Esophagus muscularis mucosa (tissue), 4 donors: ENCODE measurements at regions not wholly inside any gene's neighbourhood (a gene's known extent, or its start where the extent isn't known, plus 50 kb on each side); places are given as distances from the start of the nearest gene placed in this dataset.

Experiments
- EP300 ChIP-seq: sonication (generic); formaldehyde crosslinking; IDR thresholded peaks from one replicate; pipeline ENCODE4 v1.6.1; 2017; ENCODE audit warnings: antibody characterized with exemption
- POLR2A ChIP-seq: fragments of 450-650 bp; IDR thresholded peaks from one replicate; pipeline ENCODE4 v1.6.1; 2017; ENCODE audit warnings: antibody characterized with exemption, moderate library complexity, mild to moderate bottlenecking, low read depth
- POLR2AphosphoS5 ChIP-seq, 2 donors: sonication (generic); formaldehyde crosslinking; IDR thresholded peaks; one replicate each; pipeline ENCODE4 v1.6.1; 2017; ENCODE audit warnings: antibody characterized with exemption in 2 of 2
- TF ChIP-seq, protein P1 (sequence below), 3 experiments: fragments of 200-600 bp in 2 of 3; fragments of 450-650 bp in 1 of 3; sonication (generic) in 2 of 3; IDR thresholded peaks; one replicate each; pipeline ENCODE4 v1.5.1; 2017 to 2019; ENCODE audit warnings: antibody characterized with exemption in 3 of 3, mild to moderate bottlenecking in 2 of 3, moderate library complexity in 1 of 3

GRCh38 chr22:49101873-49102272, 725.8 kb downstream of the BRD1 start:
- TF ChIP-seq, protein P1, sequence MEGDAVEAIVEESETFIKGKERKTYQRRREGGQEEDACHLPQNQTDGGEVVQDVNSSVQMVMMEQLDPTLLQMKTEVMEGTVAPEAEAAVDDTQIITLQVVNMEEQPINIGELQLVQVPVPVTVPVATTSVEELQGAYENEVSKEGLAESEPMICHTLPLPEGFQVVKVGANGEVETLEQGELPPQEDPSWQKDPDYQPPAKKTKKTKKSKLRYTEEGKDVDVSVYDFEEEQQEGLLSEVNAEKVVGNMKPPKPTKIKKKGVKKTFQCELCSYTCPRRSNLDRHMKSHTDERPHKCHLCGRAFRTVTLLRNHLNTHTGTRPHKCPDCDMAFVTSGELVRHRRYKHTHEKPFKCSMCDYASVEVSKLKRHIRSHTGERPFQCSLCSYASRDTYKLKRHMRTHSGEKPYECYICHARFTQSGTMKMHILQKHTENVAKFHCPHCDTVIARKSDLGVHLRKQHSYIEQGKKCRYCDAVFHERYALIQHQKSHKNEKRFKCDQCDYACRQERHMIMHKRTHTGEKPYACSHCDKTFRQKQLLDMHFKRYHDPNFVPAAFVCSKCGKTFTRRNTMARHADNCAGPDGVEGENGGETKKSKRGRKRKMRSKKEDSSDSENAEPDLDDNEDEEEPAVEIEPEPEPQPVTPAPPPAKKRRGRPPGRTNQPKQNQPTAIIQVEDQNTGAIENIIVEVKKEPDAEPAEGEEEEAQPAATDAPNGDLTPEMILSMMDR (IDR thresholded peaks at IDR 0.05), result no peak
- TF ChIP-seq POLR2AphosphoS5 (IDR thresholded peaks at IDR 0.05), result no peak
- TF ChIP-seq POLR2A, result no peak
- no peak for TF ChIP-seq EP300
